HL-60 (cell line): ENCODE measurements at regions not wholly inside any gene's neighbourhood (a gene's known extent, or its start where the extent isn't known, plus 50 kb on each side); places are given as distances from the start of the nearest gene placed in this dataset.

Experiments
- DNase-seq, 2 experiments: peaks; one replicate each; pipeline ENCODE4 v3.0.0-alpha.2; 2010 to 2020; ENCODE audit warnings: low read depth in 1 of 2, low spot score in 1 of 2
- H3K27ac ChIP-seq: fragments of 250-450 bp; sonication (Bioruptor Pico); replicated peaks from 2 replicates; pipeline ENCODE4 v1.5.1; 2020; ENCODE audit warnings: mild to moderate bottlenecking, moderate library complexity
- H3K27me3 ChIP-seq: fragments of 250-450 bp; sonication (Bioruptor Pico); 2 replicates; pipeline ENCODE4 v1.5.1; 2021; ENCODE audit warnings: mild to moderate bottlenecking, moderate library complexity; ENCODE audit not compliant: insufficient read depth, poor library complexity, severe bottlenecking
- H3K4me3 ChIP-seq: replicated peaks from 2 replicates; pipeline ENCODE4 v1.5.1; 2011; ENCODE audit warnings: mild to moderate bottlenecking, control low read depth, low read length; ENCODE audit not compliant: insufficient read depth
- GABPA ChIP-seq: IDR thresholded peaks from 2 replicates; pipeline ENCODE4 v1.6.1; 2012; ENCODE audit warnings: low read depth
- POLR2AphosphoS5 ChIP-seq: IDR thresholded peaks from 2 replicates; pipeline ENCODE4 v1.6.1; 2012; ENCODE audit warnings: low read depth
- SPI1 ChIP-seq: IDR thresholded peaks from 2 replicates; pipeline ENCODE4 v1.6.1; 2012; ENCODE audit warnings: low read depth, mild to moderate bottlenecking, borderline replicate concordance
- TF ChIP-seq, protein P1 (sequence below): IDR thresholded peaks from 2 replicates; pipeline ENCODE4 v1.6.1; 2012; ENCODE audit warnings: low read depth; ENCODE audit not compliant: insufficient replicate concordance
- TF ChIP-seq, protein P2 (sequence below): IDR thresholded peaks from one replicate; pipeline ENCODE4 v1.5.1; 2011; ENCODE audit warnings: low read length, control low read depth, inconsistent platforms; ENCODE audit not compliant: insufficient read depth

DNA sequence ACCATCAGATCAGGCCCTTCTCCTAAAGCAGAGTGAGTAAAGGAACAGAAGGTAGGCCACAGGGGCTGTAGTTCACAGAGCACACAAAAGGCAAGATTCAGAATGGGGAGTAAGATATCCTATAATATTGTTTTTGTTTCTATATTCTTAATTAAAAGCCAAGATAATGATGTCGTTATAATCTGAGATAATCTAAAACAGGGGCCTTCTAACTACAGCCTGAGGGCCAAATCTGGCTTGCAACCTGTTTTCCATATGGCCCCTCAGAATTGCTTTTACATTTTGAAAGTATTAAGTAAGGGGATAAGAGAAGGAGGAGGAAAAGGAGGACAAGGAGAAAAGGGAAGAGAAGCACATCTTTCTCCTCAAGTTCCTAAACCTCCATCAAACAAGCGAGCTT, 435.8 kb downstream of the CSNK1G3 start:
- Histone ChIP-seq H3K27me3 (no peaks in the 10 kb centered on the region), H3K4me3 (no peak overlapping the region), H3K27ac (no peak overlapping the region)
- TF ChIP-seq GABPA: no peak
- TF ChIP-seq SPI1: no peak
- no peak for DNase-seq

DNA sequence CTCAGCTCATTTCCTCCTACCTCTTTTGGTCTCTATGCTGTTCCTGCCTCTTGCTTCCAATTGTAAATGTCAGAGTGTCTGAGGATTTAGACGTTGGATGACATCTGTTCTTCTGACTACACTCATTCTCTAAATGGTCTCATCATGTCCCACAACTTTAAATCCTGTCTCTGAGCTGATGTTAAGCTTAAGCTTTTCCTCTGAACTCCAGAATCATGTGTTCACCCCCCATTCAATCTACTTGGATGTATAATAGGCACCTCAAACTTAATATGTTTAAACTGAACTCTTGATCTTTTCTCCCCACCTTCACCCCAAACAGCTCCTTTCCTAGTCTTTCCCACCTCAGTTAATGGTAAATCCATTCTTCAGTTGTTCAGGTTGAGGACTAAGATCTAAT, 433.6 kb downstream of the CSNK1G3 start:
- no peak for DNase-seq
- Histone ChIP-seq H3K4me3 (no peak overlapping the region), H3K27ac (no peak overlapping the region), H3K27me3 (no peaks in the 10 kb centered on the region)
- no peak for TF ChIP-seq GABPA
- no peak for TF ChIP-seq SPI1
- TF ChIP-seq, protein P1, sequence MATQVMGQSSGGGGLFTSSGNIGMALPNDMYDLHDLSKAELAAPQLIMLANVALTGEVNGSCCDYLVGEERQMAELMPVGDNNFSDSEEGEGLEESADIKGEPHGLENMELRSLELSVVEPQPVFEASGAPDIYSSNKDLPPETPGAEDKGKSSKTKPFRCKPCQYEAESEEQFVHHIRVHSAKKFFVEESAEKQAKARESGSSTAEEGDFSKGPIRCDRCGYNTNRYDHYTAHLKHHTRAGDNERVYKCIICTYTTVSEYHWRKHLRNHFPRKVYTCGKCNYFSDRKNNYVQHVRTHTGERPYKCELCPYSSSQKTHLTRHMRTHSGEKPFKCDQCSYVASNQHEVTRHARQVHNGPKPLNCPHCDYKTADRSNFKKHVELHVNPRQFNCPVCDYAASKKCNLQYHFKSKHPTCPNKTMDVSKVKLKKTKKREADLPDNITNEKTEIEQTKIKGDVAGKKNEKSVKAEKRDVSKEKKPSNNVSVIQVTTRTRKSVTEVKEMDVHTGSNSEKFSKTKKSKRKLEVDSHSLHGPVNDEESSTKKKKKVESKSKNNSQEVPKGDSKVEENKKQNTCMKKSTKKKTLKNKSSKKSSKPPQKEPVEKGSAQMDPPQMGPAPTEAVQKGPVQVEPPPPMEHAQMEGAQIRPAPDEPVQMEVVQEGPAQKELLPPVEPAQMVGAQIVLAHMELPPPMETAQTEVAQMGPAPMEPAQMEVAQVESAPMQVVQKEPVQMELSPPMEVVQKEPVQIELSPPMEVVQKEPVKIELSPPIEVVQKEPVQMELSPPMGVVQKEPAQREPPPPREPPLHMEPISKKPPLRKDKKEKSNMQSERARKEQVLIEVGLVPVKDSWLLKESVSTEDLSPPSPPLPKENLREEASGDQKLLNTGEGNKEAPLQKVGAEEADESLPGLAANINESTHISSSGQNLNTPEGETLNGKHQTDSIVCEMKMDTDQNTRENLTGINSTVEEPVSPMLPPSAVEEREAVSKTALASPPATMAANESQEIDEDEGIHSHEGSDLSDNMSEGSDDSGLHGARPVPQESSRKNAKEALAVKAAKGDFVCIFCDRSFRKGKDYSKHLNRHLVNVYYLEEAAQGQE: no peak
- no peak for TF ChIP-seq POLR2AphosphoS5
- TF ChIP-seq, protein P2, sequence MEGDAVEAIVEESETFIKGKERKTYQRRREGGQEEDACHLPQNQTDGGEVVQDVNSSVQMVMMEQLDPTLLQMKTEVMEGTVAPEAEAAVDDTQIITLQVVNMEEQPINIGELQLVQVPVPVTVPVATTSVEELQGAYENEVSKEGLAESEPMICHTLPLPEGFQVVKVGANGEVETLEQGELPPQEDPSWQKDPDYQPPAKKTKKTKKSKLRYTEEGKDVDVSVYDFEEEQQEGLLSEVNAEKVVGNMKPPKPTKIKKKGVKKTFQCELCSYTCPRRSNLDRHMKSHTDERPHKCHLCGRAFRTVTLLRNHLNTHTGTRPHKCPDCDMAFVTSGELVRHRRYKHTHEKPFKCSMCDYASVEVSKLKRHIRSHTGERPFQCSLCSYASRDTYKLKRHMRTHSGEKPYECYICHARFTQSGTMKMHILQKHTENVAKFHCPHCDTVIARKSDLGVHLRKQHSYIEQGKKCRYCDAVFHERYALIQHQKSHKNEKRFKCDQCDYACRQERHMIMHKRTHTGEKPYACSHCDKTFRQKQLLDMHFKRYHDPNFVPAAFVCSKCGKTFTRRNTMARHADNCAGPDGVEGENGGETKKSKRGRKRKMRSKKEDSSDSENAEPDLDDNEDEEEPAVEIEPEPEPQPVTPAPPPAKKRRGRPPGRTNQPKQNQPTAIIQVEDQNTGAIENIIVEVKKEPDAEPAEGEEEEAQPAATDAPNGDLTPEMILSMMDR: no peak

DNA sequence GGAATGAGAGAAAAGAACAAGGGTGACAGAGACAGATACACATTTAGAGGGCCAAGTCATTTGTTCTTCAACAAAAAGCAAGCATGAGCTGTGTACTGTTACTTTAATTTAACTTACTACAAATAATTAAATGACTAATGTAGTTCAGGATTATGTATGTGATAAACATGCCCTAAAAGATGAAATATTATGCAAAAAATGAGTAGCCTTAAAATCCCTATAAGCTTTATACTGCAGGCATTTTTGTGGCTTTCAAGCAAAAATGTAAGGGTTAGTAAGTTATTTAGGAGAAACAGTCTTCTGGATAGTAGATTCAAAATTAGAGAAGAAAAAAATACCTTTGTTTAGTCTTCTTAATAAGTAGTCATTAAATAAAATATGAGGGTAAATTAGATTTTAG, 431.2 kb downstream of the CSNK1G3 start:
- no peaks in the 10 kb centered on the region for H3K27me3 ChIP-seq
- TF ChIP-seq POLR2AphosphoS5 (no peak), GABPA (no peak), SPI1 (no peak)
- TF ChIP-seq, protein P1: no peak
- TF ChIP-seq, protein P2: no peak
- no peak overlapping the region for H3K27ac ChIP-seq
- DNase-seq: no peak
- no peak overlapping the region for H3K4me3 ChIP-seq

DNA sequence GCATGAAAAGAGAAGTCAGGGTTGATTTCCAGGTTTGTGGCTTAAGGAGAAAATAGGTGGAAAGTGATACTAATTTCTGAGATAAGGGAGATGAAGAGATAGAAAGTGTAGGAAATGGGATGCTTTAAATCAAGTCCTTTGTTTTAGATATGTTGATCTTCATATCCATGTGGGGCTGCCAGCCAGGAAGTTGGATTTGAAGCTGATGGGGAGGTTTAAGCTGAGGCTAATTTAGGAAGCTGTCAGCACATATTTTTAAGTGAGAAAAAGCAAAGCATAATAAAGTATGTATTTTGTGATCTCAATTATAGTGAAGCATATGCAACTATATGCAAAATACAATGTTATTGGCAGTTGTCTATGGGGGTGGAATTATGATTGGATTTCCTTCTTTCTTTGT, 428.4 kb downstream of the CSNK1G3 start:
- H3K4me3 ChIP-seq: no peak overlapping the region
- H3K27ac ChIP-seq: no peak overlapping the region
- no peak for DNase-seq
- TF ChIP-seq SPI1: no peak
- TF ChIP-seq, protein P2: no peak
- TF ChIP-seq, protein P1: no peak
- no peak for TF ChIP-seq POLR2AphosphoS5
- TF ChIP-seq GABPA: no peak
- no peaks in the 10 kb centered on the region for H3K27me3 ChIP-seq
